Thyroid gland (tissue), 4 donors: ENCODE measurements at regions not wholly inside any gene's neighbourhood (a gene's known extent, or its start where the extent isn't known, plus 50 kb on each side); places are given as distances from the start of the nearest gene placed in this dataset.

Experiments used
- CTCF ChIP-seq, 6 experiments: fragments of 200-600 bp in 3 of 6; fragments of 450-650 bp in 3 of 6; sonication (generic) in 3 of 6; IDR thresholded peaks; one replicate each; pipeline ENCODE4 v1.5.1; 2016 to 2019; ENCODE audit warnings: antibody characterized with exemption in 6 of 6, mild to moderate bottlenecking in 2 of 6, inconsistent platforms in 1 of 6, moderate library complexity in 1 of 6
- POLR2A ChIP-seq, 2 donors: fragments of 450-650 bp; IDR thresholded peaks; one replicate each; pipeline ENCODE4 v1.6.1; 2017; ENCODE audit warnings: antibody characterized with exemption in 2 of 2, mild to moderate bottlenecking in 2 of 2, moderate library complexity in 1 of 2

GRCh38 chr16:13543850-13544249, 376.1 kb upstream of the ERCC4 start:
- TF ChIP-seq POLR2A (IDR thresholded peaks at IDR 0.05) (no peak), CTCF (IDR thresholded peaks at IDR 0.05) (no peak)
